IMR-90 (cell line): ENCODE measurements at regions not wholly inside any gene's neighbourhood (a gene's known extent, or its start where the extent isn't known, plus 50 kb on each side); places are given as distances from the start of the nearest gene placed in this dataset.
"Not testable (repeated sequence)": the region's sequence is repeated elsewhere in the genome, so short reads cannot be mapped to it uniquely, and the experiment has no call there.

Source experiments
- ATAC-seq: fragments of 200-7000 bp; cut with Tn5 transposase; 2 replicates; pipeline ENCODE4 v1.9.1; 2020; ENCODE audit warnings: low read depth, mild to moderate bottlenecking, moderate library complexity
- BruUV-seq: library from RNA; stranded (reverse); fragments of 400-500 nt; replicated peaks from 2 replicates; lab custom pipeline; 2021; lab: Mats Ljungman, UMichigan
- CTCF ChIA-PET: fragments of 300-600 bp; formaldehyde crosslinking; extraction: SDS; loops from one replicate; lab custom pipeline; 2021; ENCODE audit warnings: antibody characterized with exemption; lab: Yijun Ruan, JAX
- POLR2A ChIA-PET: fragments of 300-600 bp; sonication (Branson Sonifier 250); formaldehyde crosslinking; loops from one replicate; lab custom pipeline; 2022; ENCODE audit warnings: antibody characterized with exemption; ENCODE audit not compliant: unreplicated experiment; lab: Charles Lee
- DNase-seq: peaks from one replicate; pipeline ENCODE4 v3.0.0; 2013
- H2AFZ ChIP-seq: replicated peaks from 2 replicates; pipeline ENCODE3; 2013; ENCODE audit warnings: low read length, mild to moderate bottlenecking; ENCODE audit not compliant: poor library complexity
- H2AK5ac ChIP-seq: 2 replicates; pipeline ENCODE4 v1.6.1; 2013; ENCODE audit warnings: low read depth, low read length, inconsistent platforms
- H2AK9ac ChIP-seq: replicated peaks from 2 replicates; pipeline ENCODE3; 2013; ENCODE audit warnings: mild to moderate bottlenecking, low read depth, low read length, moderate library complexity; ENCODE audit not compliant: poor library complexity
- H2BK120ac ChIP-seq: 2 replicates; pipeline ENCODE4 v1.6.1; 2013; ENCODE audit warnings: low read depth, low read length, inconsistent platforms
- H2BK15ac ChIP-seq: 3 replicates; pipeline ENCODE4 v1.6.1; 2013; ENCODE audit warnings: low read depth, low read length, inconsistent platforms
- H2BK20ac ChIP-seq: 2 replicates; pipeline ENCODE4 v1.6.1; 2013; ENCODE audit warnings: low read depth, mild to moderate bottlenecking, inconsistent platforms, low read length, moderate library complexity
- H2BK5ac ChIP-seq: 2 replicates; pipeline ENCODE4 v1.6.1; 2013; ENCODE audit warnings: mild to moderate bottlenecking, low read depth, low read length, inconsistent platforms; ENCODE audit not compliant: poor library complexity, severe bottlenecking
- H3K14ac ChIP-seq: replicated peaks from 2 replicates; pipeline ENCODE4 v1.6.1; 2013; ENCODE audit warnings: low read depth, low read length, inconsistent platforms
- H3K18ac ChIP-seq: 2 replicates; pipeline ENCODE4 v1.6.1; 2013; ENCODE audit warnings: low read depth, low read length, control low read depth
- H3K23ac ChIP-seq: 2 replicates; pipeline ENCODE4 v1.6.1; 2013; ENCODE audit warnings: low read depth, low read length, inconsistent platforms
- H3K27ac ChIP-seq: 2 replicates; pipeline ENCODE4 v1.5.1; 2013; ENCODE audit warnings: mild to moderate bottlenecking, control low read depth, low read length; ENCODE audit not compliant: insufficient read depth
- H3K27me3 ChIP-seq: 2 replicates; pipeline ENCODE4 v1.6.1; 2013; ENCODE audit warnings: low read length; ENCODE audit not compliant: control insufficient read depth, insufficient read depth
- H3K36me3 ChIP-seq: 2 replicates; pipeline ENCODE4 v1.6.1; 2013; ENCODE audit warnings: low read length, mixed read lengths; ENCODE audit not compliant: control insufficient read depth, insufficient read depth
- H3K4ac ChIP-seq: 2 replicates; pipeline ENCODE4 v1.6.1; 2013; ENCODE audit warnings: low read depth, low read length, inconsistent platforms
- H3K4me1 ChIP-seq: 2 replicates; pipeline ENCODE4 v1.6.1; 2013; ENCODE audit warnings: low read length, mixed read lengths; ENCODE audit not compliant: control insufficient read depth, insufficient read depth
- H3K4me2 ChIP-seq: 2 replicates; pipeline ENCODE4 v1.6.1; 2013; ENCODE audit warnings: low read depth, mild to moderate bottlenecking, control low read depth, low read length, moderate library complexity
- H3K4me3 ChIP-seq: 2 replicates; pipeline ENCODE4 v1.5.1; 2013; ENCODE audit warnings: low read depth, mild to moderate bottlenecking, control low read depth, low read length, moderate library complexity; ENCODE audit not compliant: insufficient read depth
- H3K56ac ChIP-seq: 2 replicates; pipeline ENCODE4 v1.6.1; 2013; ENCODE audit warnings: low read length, inconsistent platforms; ENCODE audit not compliant: insufficient read depth; ENCODE audit errors: extremely low read depth
- H3K79me1 ChIP-seq, 2 experiments: 2 replicates each; pipeline ENCODE4 v1.6.1; 2013; ENCODE audit warnings: low read length in 2 of 2, inconsistent platforms in 1 of 2, low read depth in 1 of 2
- H3K9ac ChIP-seq: 2 replicates; pipeline ENCODE4 v1.6.1; 2013; ENCODE audit warnings: low read depth, low read length, control low read depth
- H3K9me1 ChIP-seq: 2 replicates; pipeline ENCODE4 v1.6.1; 2013; ENCODE audit warnings: low read length, inconsistent platforms; ENCODE audit not compliant: insufficient read depth
- H3K9me3 ChIP-seq: 2 replicates; pipeline ENCODE4 v1.6.1; 2013; ENCODE audit warnings: low read length; ENCODE audit not compliant: control insufficient read depth, insufficient read depth
- H4K20me1 ChIP-seq: 2 replicates; pipeline ENCODE4 v1.6.1; 2013; ENCODE audit warnings: low read length, inconsistent platforms; ENCODE audit not compliant: insufficient read depth
- H4K5ac ChIP-seq: 2 replicates; pipeline ENCODE4 v1.6.1; 2013; ENCODE audit warnings: mild to moderate bottlenecking, low read depth, low read length, control low read depth
- H4K8ac ChIP-seq, 2 experiments: 2 replicates each; pipeline ENCODE4 v1.6.1; 2013; ENCODE audit warnings: low read depth in 2 of 2, low read length in 2 of 2, control low read depth in 1 of 2, inconsistent platforms in 1 of 2
- H4K91ac ChIP-seq: 2 replicates; pipeline ENCODE4 v1.6.1; 2013; ENCODE audit warnings: low read depth, low read length, inconsistent platforms; ENCODE audit not compliant: insufficient read depth
- WGBS, 2 experiments: methylation state at CpG; one replicate each; pipeline versions ENCODE4 v1.1.5 to v1.1.7; 2013; ENCODE audit warnings: missing lambda C conversion rate in 2 of 2; ENCODE audit not compliant: insufficient read length in 1 of 2; ENCODE audit errors: extremely low coverage in 2 of 2; 5-methylcytosine and 5-hydroxymethylcytosine counted together
- dilution Hi-C: fragments of 300-500 bp; cut with HindIII; formaldehyde crosslinking; loops from one replicate; pipeline ENCODE4 v1.14.3; 2018; ENCODE audit warnings: low sequenced_read_pairs; ENCODE audit not compliant: unreplicated experiment
- in situ Hi-C: fragments of 300-500 bp; cut with MboI; formaldehyde crosslinking; loops from 3 replicates; pipeline ENCODE4 v1.14.3; 2019; ENCODE audit warnings: low sequenced_read_pairs, inconsistent platforms, mixed read lengths
- intact Hi-C: fragments of 100-400 bp; cut with micrococcal nuclease; formaldehyde crosslinking; loops from 2 replicates; pipeline ENCODE4 v1.10.0; 2022

GRCh38 chr15:30264000-30264399 lies 129.1 kb downstream of the GOLGA8T start:
- H3K56ac ChIP-seq, H4K20me1 ChIP-seq, intact Hi-C loops, in situ Hi-C loops, dilution Hi-C loops, H3K27ac ChIP-seq, H2AK5ac ChIP-seq, H3K14ac ChIP-seq, POLR2A ChIA-PET, H2BK20ac ChIP-seq, H3K23ac ChIP-seq, H3K18ac ChIP-seq, H3K9me1 ChIP-seq, H3K9me3 ChIP-seq, H3K79me1 ChIP-seq, H3K4ac ChIP-seq, H4K91ac ChIP-seq, DNase-seq, H2AK9ac ChIP-seq, CTCF ChIA-PET, H3K4me2 ChIP-seq, H3K4me3 ChIP-seq, H3K27me3 ChIP-seq, H3K9ac ChIP-seq, H3K4me1 ChIP-seq, ATAC-seq, H4K5ac ChIP-seq, BruUV-seq, H2BK15ac ChIP-seq, H2BK120ac ChIP-seq, H3K36me3 ChIP-seq, H4K8ac ChIP-seq, H2AFZ ChIP-seq, H2BK5ac ChIP-seq: not testable (repeated sequence)
- WGBS, 2 experiments: no CpG with 5 or more reads among the region's 4 CpGs

GRCh38 chr15:30295150-30295844 lies 98.0 kb downstream of the CHRFAM7A start:
- POLR2A ChIA-PET, H2BK20ac ChIP-seq, H3K9ac ChIP-seq, DNase-seq, CTCF ChIA-PET, H3K23ac ChIP-seq, H3K4me1 ChIP-seq, H3K9me1 ChIP-seq, H2BK5ac ChIP-seq, H3K4me3 ChIP-seq, H4K5ac ChIP-seq, BruUV-seq, H3K36me3 ChIP-seq, H2AK5ac ChIP-seq, ATAC-seq, H2AFZ ChIP-seq, dilution Hi-C loops, intact Hi-C loops, H3K79me1 ChIP-seq, H3K27me3 ChIP-seq, H3K18ac ChIP-seq, H3K14ac ChIP-seq, H2BK120ac ChIP-seq, H3K27ac ChIP-seq, H3K9me3 ChIP-seq, H4K91ac ChIP-seq, H3K4ac ChIP-seq, H4K8ac ChIP-seq, H4K20me1 ChIP-seq, H2BK15ac ChIP-seq, H2AK9ac ChIP-seq, in situ Hi-C loops, H3K4me2 ChIP-seq, H3K56ac ChIP-seq: not testable (repeated sequence)
- no CpG with 5 or more reads among the region's 14 CpGs for WGBS, 2 experiments
